GM23338 (cell line): ENCODE measurements at regions not wholly inside any gene's neighbourhood (a gene's known extent, or its start where the extent isn't known, plus 50 kb on each side); places are given as distances from the start of the nearest gene placed in this dataset.

Experiments
- CREB1 ChIP-seq: fragments of 250-450 bp; sonication (Bioruptor Pico); IDR thresholded peaks from 2 replicates; pipeline ENCODE4 v1.5.0; 2020; ENCODE audit warnings: low read depth, mild to moderate bottlenecking, moderate library complexity
- CTCF ChIP-seq, 2 experiments: fragments of 200-600 bp in 1 of 2; sonication (generic) in 1 of 2; conservative IDR thresholded peaks; 2 replicates each; pipeline versions ENCODE4 v1.5.1 to v1.6.1; 2016 to 2017; ENCODE audit warnings: antibody characterized with exemption in 2 of 2, low read depth in 2 of 2, mild to moderate bottlenecking in 2 of 2, moderate library complexity in 1 of 2
- EZH2 ChIP-seq: fragments of 200-600 bp; sonication (generic); IDR thresholded peaks from one replicate; pipeline ENCODE4 v1.8.0; 2017; ENCODE audit warnings: antibody characterized with exemption, mild to moderate bottlenecking, low read depth; ENCODE audit not compliant: unreplicated experiment
- EZH2phosphoT487 ChIP-seq: fragments of 200-600 bp; sonication (generic); IDR thresholded peaks from one replicate; pipeline ENCODE4 v1.8.1; 2018; ENCODE audit warnings: antibody characterized with exemption; ENCODE audit not compliant: unreplicated experiment
- JUNB ChIP-seq: IDR thresholded peaks from one replicate; pipeline ENCODE4 v1.6.1; 2016; ENCODE audit warnings: antibody characterized with exemption; ENCODE audit not compliant: unreplicated experiment
- POLR2AphosphoS5 ChIP-seq: IDR thresholded peaks from 2 replicates; pipeline ENCODE4 v1.6.1; 2016; ENCODE audit warnings: antibody characterized with exemption, low read depth
- TF ChIP-seq, protein P1 (sequence below): IDR thresholded peaks from one replicate; pipeline ENCODE4 v1.6.1; 2018; ENCODE audit warnings: antibody characterized with exemption; ENCODE audit not compliant: unreplicated experiment

- TF ChIP-seq CTCF (conservative IDR thresholded peaks at IDR 0.05; ENCODE audit: low read depth in 2 of 2) (no peak), POLR2AphosphoS5 (no peak), EZH2 (no peak), JUNB (no peak), EZH2phosphoT487 (no peak), CREB1 (no peak)
- TF ChIP-seq, protein P1, sequence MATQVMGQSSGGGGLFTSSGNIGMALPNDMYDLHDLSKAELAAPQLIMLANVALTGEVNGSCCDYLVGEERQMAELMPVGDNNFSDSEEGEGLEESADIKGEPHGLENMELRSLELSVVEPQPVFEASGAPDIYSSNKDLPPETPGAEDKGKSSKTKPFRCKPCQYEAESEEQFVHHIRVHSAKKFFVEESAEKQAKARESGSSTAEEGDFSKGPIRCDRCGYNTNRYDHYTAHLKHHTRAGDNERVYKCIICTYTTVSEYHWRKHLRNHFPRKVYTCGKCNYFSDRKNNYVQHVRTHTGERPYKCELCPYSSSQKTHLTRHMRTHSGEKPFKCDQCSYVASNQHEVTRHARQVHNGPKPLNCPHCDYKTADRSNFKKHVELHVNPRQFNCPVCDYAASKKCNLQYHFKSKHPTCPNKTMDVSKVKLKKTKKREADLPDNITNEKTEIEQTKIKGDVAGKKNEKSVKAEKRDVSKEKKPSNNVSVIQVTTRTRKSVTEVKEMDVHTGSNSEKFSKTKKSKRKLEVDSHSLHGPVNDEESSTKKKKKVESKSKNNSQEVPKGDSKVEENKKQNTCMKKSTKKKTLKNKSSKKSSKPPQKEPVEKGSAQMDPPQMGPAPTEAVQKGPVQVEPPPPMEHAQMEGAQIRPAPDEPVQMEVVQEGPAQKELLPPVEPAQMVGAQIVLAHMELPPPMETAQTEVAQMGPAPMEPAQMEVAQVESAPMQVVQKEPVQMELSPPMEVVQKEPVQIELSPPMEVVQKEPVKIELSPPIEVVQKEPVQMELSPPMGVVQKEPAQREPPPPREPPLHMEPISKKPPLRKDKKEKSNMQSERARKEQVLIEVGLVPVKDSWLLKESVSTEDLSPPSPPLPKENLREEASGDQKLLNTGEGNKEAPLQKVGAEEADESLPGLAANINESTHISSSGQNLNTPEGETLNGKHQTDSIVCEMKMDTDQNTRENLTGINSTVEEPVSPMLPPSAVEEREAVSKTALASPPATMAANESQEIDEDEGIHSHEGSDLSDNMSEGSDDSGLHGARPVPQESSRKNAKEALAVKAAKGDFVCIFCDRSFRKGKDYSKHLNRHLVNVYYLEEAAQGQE = no peak
Measured at GRCh38 chr16:85353013-85353412, 240.7 kb upstream of the CIBAR2 start.
